ENCODE measurements at regions not wholly inside any gene's neighbourhood (a gene's known extent, or its start where the extent isn't known, plus 50 kb on each side); places are given as distances from the start of the nearest gene placed in this dataset.

DNA sequence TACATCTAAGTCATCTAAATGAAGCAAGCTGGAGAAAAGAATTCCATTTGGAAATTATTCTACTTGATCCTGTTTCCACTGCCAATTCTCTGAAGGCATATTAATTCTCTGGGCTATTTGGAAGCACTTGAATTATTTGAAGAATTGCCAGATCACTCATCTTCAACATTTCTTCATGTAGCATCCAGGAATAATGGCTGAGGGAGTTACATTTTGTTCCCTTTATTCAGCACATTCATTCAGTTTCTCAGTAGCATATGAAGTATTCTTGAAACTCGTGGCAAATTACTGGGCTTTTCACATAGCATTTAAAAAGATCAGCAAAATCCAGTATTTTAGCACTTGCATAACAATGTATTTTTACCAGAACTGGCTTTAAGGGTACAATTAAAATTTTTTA is 127.1 kb upstream of the VIPR2 start:
- H3K36me3 ChIP-seq (ENCODE audit: control insufficient read depth, low read length): no peaks in the 10 kb centered on the region
- H4K20me1 ChIP-seq (ENCODE audit: control insufficient read depth, insufficient read depth, low read depth, low read length): no peaks in the 10 kb centered on the region
- H3K4me2 ChIP-seq (ENCODE audit: low read length): no peak overlapping the region
- H3K27me3 ChIP-seq (ENCODE audit: control insufficient read depth, low read length): no peaks in the 10 kb centered on the region
- H3K4me1 ChIP-seq (ENCODE audit: control insufficient read depth, low read length): no peaks in the 10 kb centered on the region
- no peak for TF ChIP-seq EZH2phosphoT487 (IDR thresholded peaks at IDR 0.05; ENCODE audit: borderline replicate concordance, low read length)
- TF ChIP-seq, protein P1, sequence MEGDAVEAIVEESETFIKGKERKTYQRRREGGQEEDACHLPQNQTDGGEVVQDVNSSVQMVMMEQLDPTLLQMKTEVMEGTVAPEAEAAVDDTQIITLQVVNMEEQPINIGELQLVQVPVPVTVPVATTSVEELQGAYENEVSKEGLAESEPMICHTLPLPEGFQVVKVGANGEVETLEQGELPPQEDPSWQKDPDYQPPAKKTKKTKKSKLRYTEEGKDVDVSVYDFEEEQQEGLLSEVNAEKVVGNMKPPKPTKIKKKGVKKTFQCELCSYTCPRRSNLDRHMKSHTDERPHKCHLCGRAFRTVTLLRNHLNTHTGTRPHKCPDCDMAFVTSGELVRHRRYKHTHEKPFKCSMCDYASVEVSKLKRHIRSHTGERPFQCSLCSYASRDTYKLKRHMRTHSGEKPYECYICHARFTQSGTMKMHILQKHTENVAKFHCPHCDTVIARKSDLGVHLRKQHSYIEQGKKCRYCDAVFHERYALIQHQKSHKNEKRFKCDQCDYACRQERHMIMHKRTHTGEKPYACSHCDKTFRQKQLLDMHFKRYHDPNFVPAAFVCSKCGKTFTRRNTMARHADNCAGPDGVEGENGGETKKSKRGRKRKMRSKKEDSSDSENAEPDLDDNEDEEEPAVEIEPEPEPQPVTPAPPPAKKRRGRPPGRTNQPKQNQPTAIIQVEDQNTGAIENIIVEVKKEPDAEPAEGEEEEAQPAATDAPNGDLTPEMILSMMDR (IDR thresholded peaks at IDR 0.05; ENCODE audit: low read depth, low read length, poor library complexity, severe bottlenecking): no peak
- H3K9me2 ChIP-seq (replicated peaks; ENCODE audit: control insufficient read depth, low read length): no peaks in the 10 kb centered on the region
- H3F3A ChIP-seq (ENCODE audit: control insufficient read depth, insufficient read depth): no peaks in the 10 kb centered on the region
- H3K4me3 ChIP-seq (ENCODE audit: low read length): no peak overlapping the region
- H3K9me3 ChIP-seq (ENCODE audit: control insufficient read depth, insufficient read depth, low read length): peaks cover 15% of the 10 kb centered on the region; the same call in 1 of the 2 replicates
- H3K27ac ChIP-seq (ENCODE audit: low read depth, low read length): no peak overlapping the region
- no peaks in the 10 kb centered on the region for H3K79me2 ChIP-seq (ENCODE audit: control insufficient read depth, low read length)

DNA sequence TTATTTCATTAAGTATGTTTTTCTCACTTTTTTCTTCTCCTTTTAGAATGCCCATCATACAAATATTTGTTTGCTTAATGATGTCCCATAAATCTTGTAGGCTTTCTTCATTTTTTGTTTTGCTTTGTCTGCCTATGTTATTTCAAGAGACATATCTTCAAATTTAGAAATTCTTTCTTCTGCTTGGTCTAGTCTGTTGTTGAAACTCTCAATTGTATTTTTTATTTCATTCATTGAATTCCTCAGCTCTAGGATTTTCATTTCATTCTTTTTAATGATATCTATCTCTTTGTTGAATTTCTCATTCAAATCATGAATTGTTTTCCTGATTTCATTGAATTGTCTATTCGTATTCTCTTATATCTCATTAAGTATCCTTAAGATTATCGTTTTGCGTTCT is 125.1 kb upstream of the VIPR2 start:
- Histone ChIP-seq H3K4me3 (ENCODE audit: low read length) (no peak overlapping the region), H3K4me1 (ENCODE audit: control insufficient read depth, low read length) (no peaks in the 10 kb centered on the region), H3K9me2 (replicated peaks; ENCODE audit: control insufficient read depth, low read length) (no peaks in the 10 kb centered on the region), H3K27me3 (ENCODE audit: control insufficient read depth, low read length) (no peaks in the 10 kb centered on the region), H3K36me3 (ENCODE audit: control insufficient read depth, low read length) (no peaks in the 10 kb centered on the region), H4K20me1 (ENCODE audit: control insufficient read depth, insufficient read depth, low read depth, low read length) (no peaks in the 10 kb centered on the region), H3F3A (ENCODE audit: control insufficient read depth, insufficient read depth) (no peaks in the 10 kb centered on the region), H3K9me3 (ENCODE audit: control insufficient read depth, insufficient read depth, low read length) (peaks cover 10% of the 10 kb centered on the region; the same call in 1 of the 2 replicates), H3K27ac (ENCODE audit: low read depth, low read length) (no peak overlapping the region), H3K79me2 (ENCODE audit: control insufficient read depth, low read length) (no peaks in the 10 kb centered on the region), H3K4me2 (ENCODE audit: low read length) (no peak overlapping the region)
- TF ChIP-seq, protein P1 (IDR thresholded peaks at IDR 0.05; ENCODE audit: low read depth, low read length, poor library complexity, severe bottlenecking): no peak

DNA sequence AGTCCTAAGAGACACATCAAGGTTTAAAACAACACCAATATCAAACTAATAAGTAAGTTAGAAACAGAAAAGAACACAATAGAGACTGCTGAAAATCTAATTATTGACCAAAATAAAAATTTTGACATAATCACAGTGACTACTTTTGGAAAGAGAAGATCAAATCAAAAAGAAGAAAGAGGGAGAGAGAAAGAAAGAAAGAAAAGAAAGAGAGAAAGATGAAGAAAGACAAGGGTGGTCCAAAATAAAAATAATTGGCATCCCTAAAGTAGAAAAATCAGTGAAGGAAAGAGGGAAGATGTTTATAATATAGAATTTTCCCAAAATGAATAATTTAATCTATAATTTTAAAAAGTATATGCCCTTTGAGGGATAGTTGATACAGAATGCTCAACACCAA is 118.8 kb upstream of the VIPR2 start:
- H3K36me3 ChIP-seq (ENCODE audit: control insufficient read depth, low read length): no peaks in the 10 kb centered on the region
- peaks cover 2% of the 10 kb centered on the region; the same call in 1 of the 2 replicates for H3K27me3 ChIP-seq (ENCODE audit: control insufficient read depth, low read length)
- TF ChIP-seq, protein P1 (IDR thresholded peaks at IDR 0.05; ENCODE audit: low read depth, low read length, poor library complexity, severe bottlenecking): no peak
- no peak for TF ChIP-seq EZH2phosphoT487 (IDR thresholded peaks at IDR 0.05; ENCODE audit: borderline replicate concordance, low read length)

DNA sequence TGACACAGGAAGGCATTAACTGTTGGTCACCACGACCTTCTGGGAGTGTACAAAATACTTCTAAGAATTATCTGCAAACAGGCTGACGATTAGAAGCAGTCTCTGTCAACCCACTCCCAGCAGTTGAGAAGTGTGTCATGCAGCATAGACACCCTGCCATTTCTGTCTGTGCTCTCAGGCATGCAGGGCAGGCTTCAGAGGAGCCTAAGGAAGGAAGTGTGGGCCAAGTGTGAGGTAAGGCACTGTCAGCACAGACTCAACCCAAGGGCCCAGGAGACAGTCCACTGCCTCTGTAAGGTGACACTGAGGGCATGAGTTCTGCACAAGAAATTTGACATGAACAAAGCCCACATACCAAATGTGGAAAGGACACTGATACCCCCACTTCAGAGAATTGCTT is 109.0 kb upstream of the VIPR2 start:
- no peaks in the 10 kb centered on the region for H3K9me2 ChIP-seq (replicated peaks; ENCODE audit: control insufficient read depth, low read length)
- TF ChIP-seq EZH2phosphoT487 (IDR thresholded peaks at IDR 0.05; ENCODE audit: borderline replicate concordance, low read length): no peak
- TF ChIP-seq, protein P1 (IDR thresholded peaks at IDR 0.05; ENCODE audit: low read depth, low read length, poor library complexity, severe bottlenecking): no peak
- H3K27me3 ChIP-seq (ENCODE audit: control insufficient read depth, low read length): no peaks in the 10 kb centered on the region

More for the DNA sequence above, 118.8 kb upstream of the VIPR2 start:
- Histone ChIP-seq H3K4me2 (ENCODE audit: low read length) (no peak overlapping the region), H3K9me3 (ENCODE audit: control insufficient read depth, insufficient read depth, low read length) (no peaks in the 10 kb centered on the region), H3K27ac (ENCODE audit: low read depth, low read length) (no peak overlapping the region), H3F3A (ENCODE audit: control insufficient read depth, insufficient read depth) (no peaks in the 10 kb centered on the region), H3K9me2 (replicated peaks; ENCODE audit: control insufficient read depth, low read length) (no peaks in the 10 kb centered on the region), H3K79me2 (ENCODE audit: control insufficient read depth, low read length) (no peaks in the 10 kb centered on the region), H3K4me3 (ENCODE audit: low read length) (no peak overlapping the region), H3K4me1 (ENCODE audit: control insufficient read depth, low read length) (no peaks in the 10 kb centered on the region), H4K20me1 (ENCODE audit: control insufficient read depth, insufficient read depth, low read depth, low read length) (no peaks in the 10 kb centered on the region)

More for the DNA sequence above, 109.0 kb upstream of the VIPR2 start:
- no peaks in the 10 kb centered on the region for H3K36me3 ChIP-seq (ENCODE audit: control insufficient read depth, low read length)
- no peak overlapping the region for H3K4me3 ChIP-seq (ENCODE audit: low read length)
- no peaks in the 10 kb centered on the region for H4K20me1 ChIP-seq (ENCODE audit: control insufficient read depth, insufficient read depth, low read depth, low read length)
- no peaks in the 10 kb centered on the region for H3K9me3 ChIP-seq (ENCODE audit: control insufficient read depth, insufficient read depth, low read length)
- H3K79me2 ChIP-seq (ENCODE audit: control insufficient read depth, low read length): no peaks in the 10 kb centered on the region
- H3F3A ChIP-seq (ENCODE audit: control insufficient read depth, insufficient read depth): no peaks in the 10 kb centered on the region
- H3K4me1 ChIP-seq (ENCODE audit: control insufficient read depth, low read length): no peaks in the 10 kb centered on the region
- no peak overlapping the region for H3K4me2 ChIP-seq (ENCODE audit: low read length)
- H3K27ac ChIP-seq (ENCODE audit: low read depth, low read length): no peak overlapping the region

Data from DOHH2 (cell line).